Lower leg skin (tissue), 4 donors: ENCODE measurements at regions not wholly inside any gene's neighbourhood (a gene's known extent, or its start where the extent isn't known, plus 50 kb on each side); places are given as distances from the start of the nearest gene placed in this dataset.

Experiments used
- DNase-seq, 2 donors: peaks; one replicate each; pipeline ENCODE4 v3.0.0-alpha.2; 2019; ENCODE audit warnings: low spot score in 2 of 2
- H3K4me3 ChIP-seq: fragments of 200-600 bp; sonication (generic); 2 replicates; pipeline ENCODE4 v1.5.1; 2017; ENCODE audit warnings: mild to moderate bottlenecking, low read depth; ENCODE audit not compliant: poor library complexity, severe bottlenecking
- CTCF ChIP-seq, 3 donors: fragments of 450-650 bp; IDR thresholded peaks; one replicate each; pipeline ENCODE4 v1.5.1; 2016; ENCODE audit warnings: antibody characterized with exemption in 3 of 3, mild to moderate bottlenecking in 3 of 3, moderate library complexity in 2 of 3
- POLR2A ChIP-seq, 2 donors: fragments of 450-650 bp; IDR thresholded peaks; one replicate each; pipeline ENCODE4 v1.6.1; 2016 to 2017; ENCODE audit warnings: antibody characterized with exemption in 2 of 2, mild to moderate bottlenecking in 1 of 2, moderate library complexity in 1 of 2
- WGBS, 2 donors: methylation state at CpG; one replicate each; pipeline ENCODE4 v1.1.5; 2018; 5-methylcytosine and 5-hydroxymethylcytosine counted together
- intact Hi-C: fragments of 100-400 bp; cut with DNase I; formaldehyde crosslinking; loops from one replicate; pipeline ENCODE4 v1.15.0; 2023; ENCODE audit warnings: low total_unique reads

DNA sequence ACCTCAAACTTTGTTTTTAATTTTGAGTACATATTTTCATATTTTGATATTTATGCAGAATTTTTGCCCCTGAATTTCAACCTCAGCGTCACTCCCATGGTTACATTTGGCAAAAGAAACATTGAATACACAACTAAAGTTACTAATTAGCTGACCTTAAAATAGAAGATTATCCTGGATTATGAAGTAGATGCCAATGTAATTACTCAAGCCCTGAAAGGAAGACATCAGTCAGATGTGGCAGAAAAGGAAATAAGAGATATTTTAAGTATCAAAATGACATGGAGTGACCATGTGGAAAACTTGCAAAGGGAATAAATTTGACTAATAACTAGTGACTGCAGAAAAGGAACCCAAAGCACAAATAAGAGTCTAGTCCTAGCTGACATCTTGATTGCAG is 701.3 kb upstream of the KCND2 start:
- WGBS, 2 donors: 68 to 82% methylated on average over 1 of the region's 1 CpG

GRCh38 chr7:119572132-119572531 is 700.8 kb upstream of the KCND2 start:
- WGBS, 2 donors: 80 to 92% methylated on average over 1 to 4 of the region's 4 CpGs
- intact Hi-C loops: no loop called here
- no peak overlapping the region for H3K4me3 ChIP-seq
- TF ChIP-seq POLR2A (IDR thresholded peaks at IDR 0.05) (no peak), CTCF (IDR thresholded peaks at IDR 0.05) (no peak)
- no peak for DNase-seq

More for the DNA sequence above, 701.3 kb upstream of the KCND2 start:
- no peak for DNase-seq
- TF ChIP-seq POLR2A (IDR thresholded peaks at IDR 0.05) (no peak), CTCF (IDR thresholded peaks at IDR 0.05) (no peak)
- H3K4me3 ChIP-seq: no peak overlapping the region
- intact Hi-C loops: no loop called here

DNA sequence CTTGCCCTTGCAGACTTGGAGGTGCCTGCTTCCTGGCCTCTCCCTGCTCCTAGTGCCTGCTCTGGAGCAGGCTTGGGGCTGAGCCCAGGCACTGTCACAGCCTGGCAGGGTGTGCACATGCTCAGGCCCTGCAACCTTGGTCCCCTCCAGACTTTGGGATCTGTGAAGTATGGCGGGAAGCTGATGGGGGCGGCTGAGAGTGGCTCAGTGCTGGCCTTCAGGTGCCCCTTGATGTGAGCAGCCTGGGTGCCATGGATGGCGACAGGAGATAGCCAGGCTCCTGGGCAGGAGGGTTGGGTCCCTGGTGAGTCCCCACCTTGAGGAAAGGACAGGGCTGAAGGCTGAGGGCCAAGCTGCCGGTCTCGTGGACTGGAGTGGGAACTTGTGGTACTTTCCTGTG is 700.4 kb upstream of the KCND2 start:
- intact Hi-C loops: no loop called here
- H3K4me3 ChIP-seq: no peak overlapping the region
- WGBS, 2 donors: 94 to 98% methylated on average over 5 of the region's 5 CpGs
- TF ChIP-seq CTCF (IDR thresholded peaks at IDR 0.05) (no peak), POLR2A (IDR thresholded peaks at IDR 0.05) (no peak)
- DNase-seq: no peak

DNA sequence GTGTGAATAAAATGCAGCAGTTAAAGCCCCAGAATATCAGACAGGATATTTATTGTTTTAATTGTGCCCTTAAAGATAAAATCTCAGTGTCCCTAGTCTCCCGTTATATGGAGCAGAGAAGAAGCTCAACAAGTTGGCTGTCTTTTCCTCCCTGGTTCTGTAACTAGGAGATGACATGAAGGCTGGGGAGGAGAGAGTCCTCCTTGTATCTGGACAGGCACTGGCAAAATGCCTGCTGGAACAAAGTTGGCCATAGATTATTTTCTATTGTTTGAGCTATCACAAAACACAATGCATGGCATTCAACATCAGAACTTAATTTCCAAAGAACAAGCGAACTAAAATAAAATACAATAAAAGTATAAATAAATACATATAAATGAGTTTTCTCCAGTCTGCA is 694.9 kb upstream of the KCND2 start:
- TF ChIP-seq POLR2A (IDR thresholded peaks at IDR 0.05) (no peak), CTCF (IDR thresholded peaks at IDR 0.05) (no peak)
- no peak overlapping the region for H3K4me3 ChIP-seq
- 61 to 62% methylated on average over 2 of the region's 2 CpGs for WGBS, 2 donors
- intact Hi-C loops: no loop called here
- no peak for DNase-seq

DNA sequence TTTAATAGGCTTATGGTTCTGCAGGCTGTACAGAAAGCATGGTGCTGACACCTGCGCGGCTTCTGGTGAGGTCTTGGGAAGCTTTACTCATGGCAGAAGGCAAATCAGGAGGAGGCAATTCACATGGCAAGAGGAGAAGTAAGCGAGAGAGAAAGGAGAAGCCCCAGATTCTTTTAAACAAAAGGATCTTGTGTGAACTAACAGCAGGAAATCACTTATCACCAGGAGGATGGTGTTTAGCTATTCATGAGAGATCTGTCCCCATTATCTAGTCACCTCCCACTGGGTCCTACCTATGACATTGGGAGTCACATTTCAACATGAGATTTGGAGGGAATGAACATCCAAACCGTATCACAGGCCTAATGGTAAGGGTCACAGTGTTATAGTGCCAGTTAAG is 678.0 kb upstream of the KCND2 start:
- 42 to 63% methylated on average over 4 of the region's 4 CpGs for WGBS, 2 donors
- no peak overlapping the region for H3K4me3 ChIP-seq
- TF ChIP-seq CTCF (IDR thresholded peaks at IDR 0.05) (no peak), POLR2A (IDR thresholded peaks at IDR 0.05) (no peak)

DNA sequence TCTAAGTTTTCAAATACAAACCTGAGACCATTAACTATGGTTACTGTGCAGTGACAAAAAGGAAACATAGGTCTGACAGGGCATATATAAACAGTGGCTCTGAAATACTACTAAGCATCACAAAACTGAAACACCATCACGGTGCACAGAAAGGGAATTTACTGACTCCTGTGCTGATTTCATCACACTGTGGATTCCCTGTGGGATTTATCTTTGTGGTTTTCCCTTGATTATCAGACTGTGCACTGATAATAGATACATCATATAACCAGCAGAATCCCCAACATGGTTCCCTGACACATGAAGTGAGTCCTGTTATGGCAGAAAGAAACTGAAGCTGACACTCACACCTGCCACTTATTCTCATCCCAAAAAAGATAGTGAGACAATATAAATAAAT is 676.3 kb upstream of the KCND2 start:
- no peak overlapping the region for H3K4me3 ChIP-seq
- WGBS, 2 donors: 77 to 85% methylated on average over 1 of the region's 1 CpG
- TF ChIP-seq POLR2A (IDR thresholded peaks at IDR 0.05) (no peak), CTCF (IDR thresholded peaks at IDR 0.05) (no peak)
- DNase-seq: no peak
- intact Hi-C loops: no loop called here

More for the DNA sequence above, 678.0 kb upstream of the KCND2 start:
- no peak for DNase-seq
- intact Hi-C loops: no loop called here
